Astrocyte of the hippocampus (primary cell): ENCODE measurements at regions not wholly inside any gene's neighbourhood (a gene's known extent, or its start where the extent isn't known, plus 50 kb on each side); places are given as distances from the start of the nearest gene placed in this dataset.
A peak's percentile ranks its signal among the peaks of the same experiment; 100 is the strongest.
"Not testable (repeated sequence)": the region's sequence is repeated elsewhere in the genome, so short reads cannot be mapped to it uniquely, and the experiment has no call there.

Source experiments
- DNase-seq: peaks from one replicate; pipeline ENCODE4 v3.0.0; 2011; ENCODE audit warnings: low read depth, low spot score

GRCh38 chrX:115357326-115358120 is 68.0 kb downstream of the LUZP4 start:
- no peak for DNase-seq

- DNase-seq = not testable (repeated sequence)
Measured at GRCh38 chrX:115359508-115359907, 70.0 kb downstream of the LUZP4 start.

- no peak for DNase-seq
Measured at GRCh38 chrX:115360220-115360781, 70.8 kb downstream of the LUZP4 start.

- peak; percentile 85 for DNase-seq
Measured at GRCh38 chrX:115362334-115363095, 73.0 kb downstream of the LUZP4 start.

- DNase-seq = no peak
Measured at GRCh38 chrX:115363372-115363771, 73.9 kb downstream of the LUZP4 start.

GRCh38 chrX:115363897-115364296 is 74.4 kb downstream of the LUZP4 start:
- no peak for DNase-seq

GRCh38 chrX:115364670-115365069 is 75.2 kb downstream of the LUZP4 start:
- no peak for DNase-seq

GRCh38 chrX:115366535-115366934 is 77.0 kb downstream of the LUZP4 start:
- no peak for DNase-seq

- DNase-seq = peak; percentile 78
Measured at GRCh38 chrX:115367455-115367854, 77.9 kb downstream of the LUZP4 start.

- peak; percentile 23 for DNase-seq
Measured at GRCh38 chrX:115367951-115368350, 78.4 kb downstream of the LUZP4 start.

- DNase-seq = no peak
Measured at GRCh38 chrX:115368876-115369275, 79.4 kb downstream of the LUZP4 start.

- DNase-seq = peak; percentile 67
Measured at GRCh38 chrX:115372152-115372551, 82.6 kb downstream of the LUZP4 start.

- DNase-seq = no peak
Measured at GRCh38 chrX:115373308-115373707, 83.8 kb downstream of the LUZP4 start.

- peak; percentile 29 for DNase-seq
Measured at GRCh38 chrX:115378471-115378870, 89.0 kb downstream of the LUZP4 start.

- DNase-seq = no peak
Measured at GRCh38 chrX:115387327-115387726, 97.8 kb downstream of the LUZP4 start.

GRCh38 chrX:115388879-115389278 is 99.4 kb downstream of the LUZP4 start:
- no peak for DNase-seq

GRCh38 chrX:115390078-115390477 is 100.6 kb downstream of the LUZP4 start:
- no peak for DNase-seq

GRCh38 chrX:115392031-115392430 is 102.5 kb downstream of the LUZP4 start:
- no peak for DNase-seq

GRCh38 chrX:115392871-115393270 is 103.4 kb downstream of the LUZP4 start:
- DNase-seq = no peak

GRCh38 chrX:115393271-115393670 is 103.8 kb downstream of the LUZP4 start:
- peak; percentile 83 for DNase-seq

GRCh38 chrX:115394806-115395205 is 105.3 kb downstream of the LUZP4 start:
- DNase-seq = not testable (repeated sequence)

GRCh38 chrX:115399306-115399705 is 109.8 kb downstream of the LUZP4 start:
- DNase-seq = no peak

- no peak for DNase-seq
Measured at GRCh38 chrX:115400960-115401359, 111.4 kb downstream of the LUZP4 start.
